Thymus (tissue), 11 donors: ENCODE measurements at regions not wholly inside any gene's neighbourhood (a gene's known extent, or its start where the extent isn't known, plus 50 kb on each side); places are given as distances from the start of the nearest gene placed in this dataset.

Experiments used
- DNase-seq, 9 donors: peaks; one replicate each; pipeline ENCODE4 v3.0.0-alpha.2; 2013; ENCODE audit warnings: low spot score in 9 of 9, low read depth in 6 of 9, missing footprints in 1 of 9
- H3K27ac ChIP-seq, 2 donors: one replicate each; pipeline ENCODE4 v1.5.1; 2013; ENCODE audit warnings: control low read depth in 1 of 2, low read depth in 1 of 2, low read length in 1 of 2, mild to moderate bottlenecking in 1 of 2, moderate library complexity in 1 of 2
- H3K27me3 ChIP-seq, 2 donors: one replicate each; pipeline ENCODE4 v1.5.1; 2013; ENCODE audit warnings: low read length in 1 of 2; ENCODE audit not compliant: control insufficient read depth in 2 of 2, insufficient read depth in 1 of 2
- H3K36me3 ChIP-seq, 2 donors: one replicate each; pipeline ENCODE4 v1.5.1; 2013; ENCODE audit warnings: low read length in 1 of 2, mild to moderate bottlenecking in 1 of 2, moderate library complexity in 1 of 2; ENCODE audit not compliant: control insufficient read depth in 2 of 2, insufficient read depth in 2 of 2
- H3K4me1 ChIP-seq, 2 donors: one replicate each; pipeline ENCODE4 v1.5.1; 2013; ENCODE audit warnings: low read length in 2 of 2; ENCODE audit not compliant: control insufficient read depth in 2 of 2, insufficient read depth in 2 of 2
- H3K4me3 ChIP-seq, 2 donors: one replicate each; pipeline ENCODE4 v1.5.1; 2013; ENCODE audit warnings: low read length in 2 of 2, control low read depth in 1 of 2, mild to moderate bottlenecking in 1 of 2
- H3K9me3 ChIP-seq, 2 donors: one replicate each; pipeline ENCODE4 v1.5.1; 2013; ENCODE audit warnings: low read length in 1 of 2, mild to moderate bottlenecking in 1 of 2; ENCODE audit not compliant: control insufficient read depth in 2 of 2, insufficient read depth in 1 of 2
- WGBS: extraction: QIAGEN DNeasy Blood & Tissue Kit; methylation state at CpG from one replicate; pipeline ENCODE4 v1.1.7; 2013; 5-methylcytosine and 5-hydroxymethylcytosine counted together
- donor health status: healthy.

DNA sequence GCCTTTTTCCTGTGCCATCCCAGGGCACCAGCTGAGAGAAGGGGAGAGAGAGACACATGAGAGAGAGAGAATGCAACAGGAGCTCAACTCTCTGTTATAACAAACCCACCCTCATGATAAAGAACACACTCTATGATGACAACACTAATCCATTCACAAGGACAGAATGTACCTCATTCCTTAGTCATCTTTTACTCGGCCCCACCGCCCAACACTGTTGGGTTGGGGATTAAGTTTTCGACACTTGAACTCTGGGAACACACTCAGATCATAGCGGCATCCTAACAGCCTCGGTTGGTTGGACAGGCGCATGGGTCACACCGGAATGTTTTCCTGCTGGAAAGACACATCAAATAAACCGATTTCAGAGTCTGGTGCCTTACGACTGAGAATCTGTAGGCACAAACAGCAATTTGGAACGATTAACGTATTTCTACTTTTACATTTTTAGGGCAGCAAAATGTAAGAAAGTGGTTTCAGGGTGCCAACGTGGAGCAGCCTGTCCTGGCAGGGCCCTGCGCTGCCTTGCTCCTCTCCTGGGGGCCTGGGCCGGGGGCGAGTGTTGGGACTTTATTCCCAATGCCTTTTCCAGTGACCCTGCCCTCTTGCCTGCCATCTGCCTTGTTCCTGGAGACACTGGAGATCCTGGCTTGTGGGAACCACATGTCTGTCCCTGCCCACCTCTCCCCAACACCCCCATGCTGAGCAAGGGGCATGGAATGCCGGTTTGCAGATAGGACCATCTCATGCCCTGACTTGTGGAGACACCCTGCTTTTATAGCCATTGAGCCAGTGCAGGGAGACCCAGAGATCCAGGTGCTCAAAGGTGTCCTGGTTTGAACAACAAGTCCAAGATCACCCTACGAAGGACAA is 287.0 kb downstream of the TCERG1L start:
- Histone ChIP-seq H3K27ac (no peak overlapping the region), H3K9me3 (no peaks in the 10 kb centered on the region), H3K4me3 (no peak overlapping the region), H3K36me3 (no peaks in the 10 kb centered on the region), H3K27me3 (no peaks in the 10 kb centered on the region), H3K4me1 (no peaks in the 10 kb centered on the region)
- DNase-seq: no peak
- WGBS: 93% methylated on average over 17 of the region's 17 CpGs

DNA sequence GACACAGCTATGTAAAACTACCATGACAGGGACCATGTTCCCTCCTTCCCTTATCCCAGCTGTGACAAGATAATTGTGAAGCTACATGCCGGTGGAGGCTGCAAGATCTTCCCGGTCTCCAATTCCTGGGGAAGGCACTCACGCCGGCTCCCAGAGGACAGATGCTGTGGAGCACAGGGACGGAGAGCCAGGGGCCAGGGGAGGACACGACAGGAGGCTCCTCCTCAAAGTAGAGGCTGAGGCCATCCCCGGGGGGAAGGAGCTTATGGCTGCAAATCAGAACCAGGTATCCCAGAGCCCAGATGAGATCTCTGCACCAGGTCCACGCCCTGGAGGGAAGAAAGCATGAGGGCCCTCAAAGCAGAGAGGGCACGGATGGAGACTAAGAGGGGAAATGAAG is 286.2 kb downstream of the TCERG1L start:
- Histone ChIP-seq H3K27ac (no peak overlapping the region), H3K27me3 (no peaks in the 10 kb centered on the region), H3K36me3 (no peaks in the 10 kb centered on the region), H3K4me3 (no peak overlapping the region), H3K9me3 (no peaks in the 10 kb centered on the region), H3K4me1 (no peaks in the 10 kb centered on the region)
- no peak for DNase-seq
- WGBS: 95% methylated on average over 9 of the region's 9 CpGs

DNA sequence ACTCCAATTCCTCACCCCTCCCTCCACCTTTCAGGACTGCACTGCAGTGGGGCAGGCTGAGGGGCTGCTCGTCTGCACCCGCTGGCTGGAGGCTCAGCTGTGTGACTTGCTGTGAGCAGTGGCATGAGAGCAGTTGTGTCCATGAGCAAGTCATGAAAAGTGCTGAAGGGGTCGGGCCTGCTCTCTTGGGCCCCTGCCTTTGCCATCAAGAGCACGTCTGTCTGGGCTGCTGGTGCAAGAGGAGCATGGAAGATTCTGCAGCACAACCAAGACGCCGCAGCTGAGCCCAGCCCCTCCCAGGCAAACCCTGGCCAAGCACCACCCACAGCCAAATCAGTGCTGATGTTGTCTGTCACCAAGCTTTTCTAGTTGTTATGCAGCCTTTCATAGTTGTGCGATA is 284.3 kb downstream of the TCERG1L start:
- Histone ChIP-seq H3K27ac (no peak overlapping the region), H3K9me3 (no peaks in the 10 kb centered on the region), H3K27me3 (no peaks in the 10 kb centered on the region), H3K4me3 (no peak overlapping the region), H3K36me3 (no peaks in the 10 kb centered on the region), H3K4me1 (no peaks in the 10 kb centered on the region)
- DNase-seq: no peak
- WGBS: 89% methylated on average over 7 of the region's 7 CpGs

DNA sequence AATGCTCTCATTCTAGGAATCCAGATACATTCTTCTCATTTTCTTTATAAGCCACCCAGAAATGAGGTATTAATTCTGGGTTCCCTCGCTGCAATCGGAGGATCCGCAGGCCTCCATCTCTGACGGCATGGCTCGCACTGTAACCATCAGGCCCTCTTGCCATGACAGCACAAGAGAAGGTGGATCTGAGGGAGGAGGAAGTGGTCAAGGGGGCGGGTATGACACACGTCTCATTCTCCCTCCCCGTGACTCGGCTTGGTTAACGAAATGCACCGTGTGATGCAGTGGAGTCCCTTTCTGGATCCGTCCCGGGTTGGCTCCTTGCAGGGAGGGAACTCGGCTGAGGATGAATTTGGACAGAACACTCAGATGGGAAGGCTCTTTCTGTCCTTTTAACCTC is 280.2 kb downstream of the TCERG1L start:
- DNase-seq: no peak

DNA sequence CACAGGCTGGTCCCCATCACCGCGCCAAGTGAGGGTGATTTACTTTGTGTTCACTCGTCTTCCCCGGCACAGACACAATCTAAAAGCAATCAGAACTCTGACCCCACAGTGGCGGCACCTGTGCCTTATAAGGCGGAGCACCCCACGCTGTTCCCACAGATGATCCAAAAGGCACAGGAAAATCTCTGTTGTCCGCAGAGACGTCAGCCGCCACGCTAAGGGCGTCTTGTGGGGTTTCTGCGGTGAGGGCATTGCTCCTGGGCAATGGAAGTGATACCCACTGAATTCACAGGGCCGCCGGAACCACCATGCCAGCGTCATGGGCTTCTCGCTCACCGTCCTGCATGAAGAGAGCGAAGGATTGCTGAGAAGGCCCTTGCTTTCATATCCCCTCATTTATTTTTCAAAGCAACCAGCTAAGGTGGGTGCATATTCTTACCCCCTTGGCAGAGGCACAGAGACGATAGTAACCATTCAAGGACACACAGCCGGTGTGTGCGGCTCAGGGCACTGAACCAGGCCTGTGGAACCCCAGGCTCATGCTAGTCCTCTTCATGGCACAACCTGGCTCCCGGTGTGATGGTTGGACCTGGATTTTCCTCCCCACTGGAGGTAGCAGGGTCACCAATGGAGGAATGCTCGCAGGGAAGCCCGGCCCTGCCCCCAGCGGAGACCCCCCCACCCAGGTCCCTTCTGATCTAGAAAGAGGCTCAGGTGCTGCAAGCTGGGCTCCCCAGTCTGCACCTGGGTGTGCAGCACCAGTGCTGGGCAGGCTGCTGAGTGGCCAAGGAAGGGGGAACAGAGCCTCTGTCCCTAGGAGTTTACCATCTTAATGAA is 279.0 kb downstream of the TCERG1L start:
- Histone ChIP-seq H3K27ac (no peak overlapping the region), H3K9me3 (no peaks in the 10 kb centered on the region), H3K27me3 (no peaks in the 10 kb centered on the region), H3K36me3 (no peaks in the 10 kb centered on the region), H3K4me1 (no peaks in the 10 kb centered on the region), H3K4me3 (no peak overlapping the region)
- no peak for DNase-seq
- WGBS: 95% methylated on average over 26 of the region's 26 CpGs

More for the DNA sequence above, 280.2 kb downstream of the TCERG1L start:
- Histone ChIP-seq H3K27me3 (no peaks in the 10 kb centered on the region), H3K4me3 (no peak overlapping the region), H3K36me3 (no peaks in the 10 kb centered on the region), H3K9me3 (no peaks in the 10 kb centered on the region), H3K27ac (no peak overlapping the region), H3K4me1 (no peaks in the 10 kb centered on the region)
- 80% methylated on average over 14 of the region's 14 CpGs for WGBS

DNA sequence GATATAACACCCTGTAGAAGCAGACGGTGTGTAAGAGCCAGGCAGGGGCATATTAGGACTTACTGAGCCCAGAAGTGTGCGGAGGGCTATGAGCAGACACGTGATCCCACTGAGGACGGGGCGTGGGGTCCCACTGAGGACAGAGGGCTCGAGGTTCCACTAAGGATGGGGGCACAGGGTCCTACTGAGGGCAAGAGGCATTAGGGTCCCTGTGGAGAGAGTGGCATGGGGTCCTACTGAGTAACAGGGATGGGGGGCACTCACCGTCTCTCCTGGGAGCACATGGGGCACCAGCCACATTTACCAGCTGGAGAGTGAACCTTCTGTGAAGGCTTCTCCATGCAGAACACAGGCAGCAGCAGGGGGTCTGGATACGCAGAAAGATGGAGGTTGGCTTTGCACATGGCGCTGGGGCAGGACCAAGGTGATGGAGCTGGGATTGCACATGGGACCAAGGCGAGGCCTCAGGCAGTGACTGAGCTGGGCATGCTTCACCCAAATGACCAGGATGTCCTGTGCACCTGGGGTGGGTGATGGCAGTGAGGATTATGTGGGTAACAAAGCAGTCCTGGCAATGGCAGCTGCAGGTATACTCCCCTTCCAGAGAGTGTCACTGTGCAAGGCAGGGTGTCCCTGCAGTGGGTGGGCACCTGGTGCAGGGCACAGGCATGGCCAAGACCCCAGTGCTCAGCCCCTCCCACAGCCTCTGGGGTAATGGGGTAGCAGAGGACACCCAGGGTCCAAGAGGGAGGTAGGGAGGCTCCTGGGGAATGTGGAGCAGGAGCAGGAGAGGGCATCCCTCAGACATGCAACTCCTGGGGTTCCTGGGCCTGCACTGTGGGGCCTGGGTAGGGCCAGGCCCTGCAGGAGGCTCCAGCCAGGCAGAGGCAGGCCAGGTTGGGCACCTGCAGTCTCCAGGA is 278.1 kb downstream of the TCERG1L start:
- no peaks in the 10 kb centered on the region for H3K27me3 ChIP-seq
- no peak for DNase-seq

DNA sequence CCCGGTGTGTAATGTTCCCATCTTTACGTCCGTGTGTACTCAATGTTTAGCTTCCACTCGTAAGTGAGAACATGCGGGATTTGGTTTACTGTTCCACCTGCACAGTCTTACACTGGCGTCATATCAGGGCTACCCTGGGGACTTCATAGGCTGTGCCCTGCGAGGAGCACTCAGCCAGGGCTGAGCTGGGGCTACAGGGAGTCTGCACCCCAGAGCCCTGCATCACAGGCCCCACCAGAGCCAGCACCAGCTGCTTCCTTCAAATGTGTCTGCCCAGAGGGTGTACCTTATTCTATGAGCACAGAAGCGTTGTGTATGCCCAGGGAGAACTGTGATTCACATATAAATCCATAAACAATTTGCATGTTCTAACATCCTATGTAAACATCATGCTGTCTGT is 277.1 kb downstream of the TCERG1L start:
- Histone ChIP-seq H3K36me3 (no peaks in the 10 kb centered on the region), H3K27ac (no peak overlapping the region), H3K4me3 (no peak overlapping the region), H3K27me3 (no peaks in the 10 kb centered on the region), H3K4me1 (no peaks in the 10 kb centered on the region), H3K9me3 (no peaks in the 10 kb centered on the region)
- DNase-seq: no peak
- 94% methylated on average over 8 of the region's 8 CpGs for WGBS

More for the DNA sequence above, 278.1 kb downstream of the TCERG1L start:
- Histone ChIP-seq H3K9me3 (no peaks in the 10 kb centered on the region), H3K4me3 (no peak overlapping the region), H3K4me1 (no peaks in the 10 kb centered on the region), H3K27ac (no peak overlapping the region), H3K36me3 (no peaks in the 10 kb centered on the region)
- 83% methylated on average over 10 of the region's 10 CpGs for WGBS

DNA sequence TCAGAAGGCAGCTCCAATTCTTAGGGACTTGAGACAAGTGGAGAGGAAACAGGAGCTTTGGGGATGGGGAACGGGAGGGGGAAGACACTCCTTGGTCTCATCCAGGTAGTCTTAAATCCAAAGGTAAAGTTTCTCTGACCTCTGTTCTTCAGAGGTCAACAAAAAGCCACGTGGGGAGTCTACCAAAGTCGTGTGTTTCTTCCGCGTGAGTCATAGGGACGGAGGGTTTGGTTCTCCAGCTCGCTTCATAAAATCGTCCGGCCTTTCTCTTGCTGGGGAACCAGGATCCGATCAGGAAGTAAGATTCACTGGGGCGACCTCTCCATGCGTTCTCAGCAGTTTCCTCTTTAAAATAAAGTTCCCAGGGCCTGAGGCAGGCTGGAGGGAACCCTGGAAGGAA is 275.7 kb downstream of the TCERG1L start:
- no peak overlapping the region for H3K4me3 ChIP-seq
- DNase-seq: no peak
- H3K27ac ChIP-seq: no peak overlapping the region
- no peaks in the 10 kb centered on the region for H3K27me3 ChIP-seq
- no peaks in the 10 kb centered on the region for H3K36me3 ChIP-seq
- 47% methylated on average over 12 of the region's 12 CpGs for WGBS
- H3K4me1 ChIP-seq: no peaks in the 10 kb centered on the region
- H3K9me3 ChIP-seq: no peaks in the 10 kb centered on the region
